Transverse colon (tissue), 3 donors: ENCODE measurements at regions not wholly inside any gene's neighbourhood (a gene's known extent, or its start where the extent isn't known, plus 50 kb on each side); places are given as distances from the start of the nearest gene placed in this dataset.

Experiments
- EP300 ChIP-seq: sonication (generic); formaldehyde crosslinking; IDR thresholded peaks from one replicate; pipeline ENCODE4 v1.6.1; 2017; ENCODE audit warnings: antibody characterized with exemption, low read depth
- POLR2A ChIP-seq: fragments of 450-650 bp; IDR thresholded peaks from one replicate; pipeline ENCODE4 v1.6.1; 2016; ENCODE audit warnings: antibody characterized with exemption, mild to moderate bottlenecking, moderate library complexity
- POLR2AphosphoS5 ChIP-seq, 3 donors: sonication (generic); formaldehyde crosslinking; IDR thresholded peaks; one replicate each; pipeline ENCODE4 v1.6.1; 2016; ENCODE audit warnings: antibody characterized with exemption in 3 of 3

DNA sequence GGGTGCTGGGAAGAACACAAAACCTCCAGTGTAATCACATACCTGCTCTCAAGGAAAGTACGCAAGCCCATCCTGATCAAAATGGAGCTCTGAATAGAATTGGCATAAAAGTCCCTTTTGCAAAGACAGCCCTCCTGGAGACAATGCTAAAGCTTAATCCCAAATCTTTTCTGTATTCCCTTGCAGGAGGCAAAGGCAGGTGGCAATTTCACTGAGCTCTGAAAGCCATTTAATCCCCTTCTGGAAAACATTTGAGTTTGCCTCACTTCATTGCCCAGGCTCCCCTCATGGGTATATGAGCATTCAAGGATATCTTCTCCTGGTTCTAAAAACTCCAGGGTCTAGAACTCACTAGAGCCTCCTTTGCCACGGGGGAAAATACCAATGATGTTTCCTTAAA lies 310.2 kb upstream of the CNR1 start:
- TF ChIP-seq POLR2AphosphoS5 (IDR thresholded peaks at IDR 0.05), result no peak
- TF ChIP-seq POLR2A, result no peak
- TF ChIP-seq EP300, result no peak
